DND-41 (cell line): ENCODE measurements at regions not wholly inside any gene's neighbourhood (a gene's known extent, or its start where the extent isn't known, plus 50 kb on each side); places are given as distances from the start of the nearest gene placed in this dataset.

ENCODE experiments used
- ATAC-seq: fragments of 200-7000 bp; cut with Tn5 transposase; 3 replicates; pipeline ENCODE4 v1.9.1; 2021; ENCODE audit warnings: low read depth; ENCODE audit not compliant: insufficient read depth
- DNase-seq: peaks from one replicate; pipeline ENCODE4 v3.0.0-alpha.2; 2020
- H2AFZ ChIP-seq: 2 replicates; pipeline ENCODE4 v1.6.0; 2012; ENCODE audit warnings: low read depth, low read length
- H3K27ac ChIP-seq: 2 replicates; pipeline ENCODE4 v1.5.1; 2012; ENCODE audit warnings: low read length, inconsistent platforms
- H3K27me3 ChIP-seq: fragments of 200-600 bp; sonication (generic); 2 replicates; pipeline ENCODE4 v1.6.0; 2012; ENCODE audit warnings: low read length, mild to moderate bottlenecking, inconsistent platforms; ENCODE audit not compliant: insufficient read depth, poor library complexity
- H3K36me3 ChIP-seq: 2 replicates; pipeline ENCODE4 v1.5.1; 2012; ENCODE audit warnings: low read length, inconsistent platforms; ENCODE audit not compliant: insufficient read depth
- H3K4me1 ChIP-seq: 2 replicates; pipeline ENCODE4 v1.5.1; 2012; ENCODE audit warnings: mild to moderate bottlenecking, low read length; ENCODE audit not compliant: insufficient read depth
- H3K4me2 ChIP-seq: 2 replicates; pipeline ENCODE4 v1.6.0; 2012; ENCODE audit warnings: mild to moderate bottlenecking, moderate library complexity, low read length, inconsistent platforms; ENCODE audit not compliant: insufficient read depth
- H3K4me3 ChIP-seq, 2 experiments: fragments of 200-600 bp in 1 of 2; shearing (Covaris generic) in 1 of 2; 2 replicates each; pipeline ENCODE4 v1.5.1; 2012 to 2016; ENCODE audit warnings: inconsistent platforms in 2 of 2, low read length in 2 of 2, mild to moderate bottlenecking in 2 of 2, low read depth in 1 of 2, moderate library complexity in 1 of 2
- H3K79me2 ChIP-seq: 2 replicates; pipeline ENCODE4 v1.6.0; 2012; ENCODE audit warnings: low read length, inconsistent platforms; ENCODE audit not compliant: insufficient read depth
- H3K9ac ChIP-seq: 2 replicates; pipeline ENCODE4 v1.6.0; 2012; ENCODE audit warnings: low read depth, mild to moderate bottlenecking, inconsistent platforms, low read length, moderate library complexity
- H3K9me3 ChIP-seq: 2 replicates; pipeline ENCODE4 v1.5.1; 2012; ENCODE audit warnings: low read length, moderate library complexity, mild to moderate bottlenecking, inconsistent platforms; ENCODE audit not compliant: insufficient read depth, severe bottlenecking
- H4K20me1 ChIP-seq: 2 replicates; pipeline ENCODE4 v1.6.0; 2012; ENCODE audit warnings: low read length; ENCODE audit not compliant: insufficient read depth
- EZH2 ChIP-seq: IDR thresholded peaks from 3 replicates; pipeline ENCODE4 v1.6.1; 2012; ENCODE audit warnings: borderline replicate concordance, low read depth, mild to moderate bottlenecking, moderate library complexity, low read length, inconsistent platforms; ENCODE audit not compliant: severe bottlenecking
- TF ChIP-seq, protein P1 (sequence below): IDR thresholded peaks from 2 replicates; pipeline ENCODE4 v1.5.1; 2012; ENCODE audit warnings: borderline replicate concordance, low read length, moderate library complexity, mild to moderate bottlenecking; ENCODE audit not compliant: poor library complexity, severe bottlenecking; ENCODE audit errors: extremely low read depth

DNA sequence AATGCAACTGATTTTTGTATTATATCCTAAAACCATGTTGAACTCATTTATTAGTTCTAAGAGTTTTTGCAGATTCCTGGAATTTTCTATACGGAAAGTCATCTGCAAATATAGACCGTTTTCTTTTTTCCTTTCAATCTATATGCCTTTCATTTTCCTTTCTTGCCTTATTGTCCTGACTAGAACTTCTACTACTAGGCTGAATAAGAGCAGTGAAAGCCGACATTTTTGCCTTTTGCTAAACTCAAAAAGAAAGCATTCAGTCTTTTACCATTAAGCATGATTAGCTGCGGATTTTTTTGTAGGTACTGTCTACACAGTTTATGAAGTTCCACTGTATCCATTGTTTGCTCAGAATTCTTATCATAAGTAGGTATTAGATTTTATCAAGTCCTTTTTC is 328.4 kb downstream of the TEX29 start:
- TF ChIP-seq EZH2, result no peak
- TF ChIP-seq, protein P1, sequence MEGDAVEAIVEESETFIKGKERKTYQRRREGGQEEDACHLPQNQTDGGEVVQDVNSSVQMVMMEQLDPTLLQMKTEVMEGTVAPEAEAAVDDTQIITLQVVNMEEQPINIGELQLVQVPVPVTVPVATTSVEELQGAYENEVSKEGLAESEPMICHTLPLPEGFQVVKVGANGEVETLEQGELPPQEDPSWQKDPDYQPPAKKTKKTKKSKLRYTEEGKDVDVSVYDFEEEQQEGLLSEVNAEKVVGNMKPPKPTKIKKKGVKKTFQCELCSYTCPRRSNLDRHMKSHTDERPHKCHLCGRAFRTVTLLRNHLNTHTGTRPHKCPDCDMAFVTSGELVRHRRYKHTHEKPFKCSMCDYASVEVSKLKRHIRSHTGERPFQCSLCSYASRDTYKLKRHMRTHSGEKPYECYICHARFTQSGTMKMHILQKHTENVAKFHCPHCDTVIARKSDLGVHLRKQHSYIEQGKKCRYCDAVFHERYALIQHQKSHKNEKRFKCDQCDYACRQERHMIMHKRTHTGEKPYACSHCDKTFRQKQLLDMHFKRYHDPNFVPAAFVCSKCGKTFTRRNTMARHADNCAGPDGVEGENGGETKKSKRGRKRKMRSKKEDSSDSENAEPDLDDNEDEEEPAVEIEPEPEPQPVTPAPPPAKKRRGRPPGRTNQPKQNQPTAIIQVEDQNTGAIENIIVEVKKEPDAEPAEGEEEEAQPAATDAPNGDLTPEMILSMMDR, result no peak
- Histone ChIP-seq H3K9me3 (no peaks in the 10 kb centered on the region), H3K27ac (no peak overlapping the region), H2AFZ (no peak overlapping the region), H3K9ac (no peak overlapping the region), H3K4me3 (no peak overlapping the region), H3K4me2 (no peak overlapping the region), H3K79me2 (no peaks in the 10 kb centered on the region), H3K27me3 (no peaks in the 10 kb centered on the region), H4K20me1 (no peaks in the 10 kb centered on the region), H3K4me1 (no peaks in the 10 kb centered on the region), H3K36me3 (no peaks in the 10 kb centered on the region)
- ATAC-seq (no peak), DNase-seq (no peak)

DNA sequence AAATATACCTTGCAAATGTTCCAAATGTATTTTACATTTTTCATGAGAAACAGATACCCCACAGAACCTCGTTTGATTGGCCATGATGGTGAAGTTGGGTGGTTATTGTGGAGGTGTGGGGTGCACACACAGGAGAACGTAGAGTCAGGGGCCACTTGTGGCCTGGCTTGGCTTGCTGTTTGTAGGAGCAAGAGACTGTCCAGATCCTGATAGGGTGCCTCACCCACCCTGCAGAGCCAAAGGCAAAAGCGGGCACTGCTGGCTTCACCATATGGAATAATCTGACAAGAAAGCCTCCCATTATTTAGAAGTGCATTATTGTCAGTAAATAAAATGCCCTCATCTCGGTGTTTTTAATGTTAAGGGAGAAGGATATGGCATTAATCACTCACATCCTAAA is 330.2 kb downstream of the TEX29 start:
- H3K9me3 ChIP-seq, result no peaks in the 10 kb centered on the region
- no peak overlapping the region for H3K4me2 ChIP-seq
- ATAC-seq (no peak), DNase-seq (no peak)
- no peak overlapping the region for H2AFZ ChIP-seq
- H3K36me3 ChIP-seq, result no peaks in the 10 kb centered on the region
- H3K9ac ChIP-seq, result no peak overlapping the region
- no peaks in the 10 kb centered on the region for H4K20me1 ChIP-seq
- no peak overlapping the region for H3K27ac ChIP-seq
- TF ChIP-seq, protein P1, result no peak
- no peak for TF ChIP-seq EZH2
- peaks cover 6% of the 10 kb centered on the region for H3K27me3 ChIP-seq
- no peaks in the 10 kb centered on the region for H3K4me1 ChIP-seq
- no peak overlapping the region for H3K4me3 ChIP-seq
- no peaks in the 10 kb centered on the region for H3K79me2 ChIP-seq

DNA sequence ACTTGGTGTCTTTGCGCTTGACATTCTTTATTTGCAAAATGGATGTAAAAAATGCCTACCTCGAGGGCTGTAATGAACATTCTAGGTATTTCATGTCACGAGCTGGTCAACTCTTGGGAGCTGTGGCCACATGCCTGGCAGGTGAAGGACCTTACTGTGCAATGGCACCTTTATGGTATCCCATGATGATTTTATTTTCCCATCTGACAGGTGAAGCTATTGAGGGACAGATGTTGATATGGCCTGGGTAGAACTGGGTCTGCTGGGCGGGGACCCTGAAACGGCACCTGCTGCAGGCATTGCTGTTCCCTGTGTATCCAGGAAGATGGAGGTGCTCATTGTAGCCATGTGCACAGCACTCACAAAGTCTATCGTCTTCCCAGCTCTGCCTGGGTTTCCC is 332.2 kb downstream of the TEX29 start:
- Histone ChIP-seq H3K9ac (no peak overlapping the region), H3K36me3 (no peaks in the 10 kb centered on the region), H4K20me1 (no peaks in the 10 kb centered on the region), H3K27me3 (peaks cover 6% of the 10 kb centered on the region), H3K79me2 (no peaks in the 10 kb centered on the region), H3K4me3 (no peak overlapping the region), H3K9me3 (no peaks in the 10 kb centered on the region), H3K27ac (no peak overlapping the region), H2AFZ (no peak overlapping the region), H3K4me2 (no peak overlapping the region), H3K4me1 (no peaks in the 10 kb centered on the region)
- DNase-seq (no peak), ATAC-seq (no peak)
- TF ChIP-seq, protein P1, result no peak
- no peak for TF ChIP-seq EZH2

DNA sequence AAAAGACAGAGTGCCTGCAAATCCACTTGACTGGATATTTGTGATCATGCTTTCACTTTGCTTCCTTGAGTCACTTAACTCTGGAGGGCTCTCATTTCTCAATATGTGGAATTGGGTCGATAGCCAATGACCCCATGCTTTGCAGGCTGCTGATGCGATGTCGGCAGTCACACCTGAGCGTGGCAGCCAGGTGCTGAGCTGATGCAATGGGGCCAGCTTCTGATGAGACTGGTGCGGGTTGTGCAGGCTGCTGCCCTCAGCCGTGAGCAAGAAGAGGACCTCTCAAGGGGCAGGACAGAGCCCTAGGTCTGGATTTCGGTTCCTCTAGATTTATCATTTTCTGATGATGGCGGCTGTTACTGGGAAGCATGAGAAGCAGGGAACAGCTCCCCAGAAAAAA is 334.1 kb downstream of the TEX29 start:
- H3K79me2 ChIP-seq, result no peaks in the 10 kb centered on the region
- H3K9me3 ChIP-seq, result no peaks in the 10 kb centered on the region
- DNase-seq (no peak), ATAC-seq (no peak)
- no peak overlapping the region for H3K9ac ChIP-seq
- H3K4me2 ChIP-seq, result no peak overlapping the region
- TF ChIP-seq, protein P1, result no peak
- TF ChIP-seq EZH2, result no peak
- no peak overlapping the region for H2AFZ ChIP-seq
- H3K36me3 ChIP-seq, result no peaks in the 10 kb centered on the region
- no peaks in the 10 kb centered on the region for H3K4me1 ChIP-seq
- H3K4me3 ChIP-seq, result no peak overlapping the region
- H3K27me3 ChIP-seq, result peaks cover 6% of the 10 kb centered on the region
- no peaks in the 10 kb centered on the region for H4K20me1 ChIP-seq
- H3K27ac ChIP-seq, result no peak overlapping the region
